HG03045 (cell line): ENCODE measurements at regions not wholly inside any gene's neighbourhood (a gene's known extent, or its start where the extent isn't known, plus 50 kb on each side); places are given as distances from the start of the nearest gene placed in this dataset.

ENCODE experiments used
- ATAC-seq: cut with Tn5 transposase; IDR thresholded peaks from one replicate; pipeline ENCODE4 v1.9.1; 2021; ENCODE audit warnings: mild to moderate bottlenecking, moderate library complexity; ENCODE audit not compliant: unreplicated experiment

GRCh38 chr14:36465178-36465577, 54.9 kb downstream of the NKX2-1 start:
- no peak for ATAC-seq

- no peak for ATAC-seq
These were observed 57.1 kb downstream of the NKX2-1 start for GRCh38 chr14:36462890-36463289.

- no peak for ATAC-seq
These were observed 64.8 kb downstream of the NKX2-1 start for GRCh38 chr14:36455241-36455627.

GRCh38 chr14:36454599-36455240, 65.3 kb downstream of the NKX2-1 start:
- ATAC-seq = no peak

GRCh38 chr14:36452860-36453259, 67.2 kb downstream of the NKX2-1 start:
- no peak for ATAC-seq

- no peak for ATAC-seq
These were observed 68.5 kb downstream of the NKX2-1 start for GRCh38 chr14:36451310-36452065.

- ATAC-seq = no peak
These were observed 69.5 kb downstream of the NKX2-1 start for GRCh38 chr14:36450550-36450949.

GRCh38 chr14:36449903-36450302, 70.1 kb downstream of the NKX2-1 start:
- ATAC-seq = no peak

GRCh38 chr14:36443374-36443773, 76.7 kb downstream of the NKX2-1 start:
- no peak for ATAC-seq

- ATAC-seq = no peak
These were observed 77.2 kb downstream of the NKX2-1 start for GRCh38 chr14:36442824-36443241.

- no peak for ATAC-seq
These were observed 78.7 kb downstream of the NKX2-1 start for GRCh38 chr14:36441283-36441682.

GRCh38 chr14:36439766-36440165, 80.3 kb downstream of the NKX2-1 start:
- no peak for ATAC-seq

- ATAC-seq = no peak
These were observed 81.1 kb downstream of the NKX2-1 start for GRCh38 chr14:36438883-36439282.

- ATAC-seq = no peak
These were observed 89.4 kb downstream of the NKX2-1 start for GRCh38 chr14:36430662-36431084.

GRCh38 chr14:36430169-36430568, 89.9 kb downstream of the NKX2-1 start:
- ATAC-seq = no peak

- ATAC-seq = no peak
These were observed 90.3 kb downstream of the NKX2-1 start for GRCh38 chr14:36429692-36430091.

GRCh38 chr14:36428350-36428749, 91.7 kb downstream of the NKX2-1 start:
- ATAC-seq = no peak

- no peak for ATAC-seq
These were observed 93.2 kb downstream of the NKX2-1 start for GRCh38 chr14:36426836-36427235.

GRCh38 chr14:36426113-36426512, 93.9 kb downstream of the NKX2-1 start:
- no peak for ATAC-seq

GRCh38 chr14:36424478-36425102, 95.4 kb downstream of the NKX2-1 start:
- no peak for ATAC-seq

GRCh38 chr14:36423430-36423829, 96.6 kb downstream of the NKX2-1 start:
- no peak for ATAC-seq

- ATAC-seq = no peak
These were observed 99.8 kb upstream of the MBIP start for GRCh38 chr14:36420149-36420687.
